Coronary artery (tissue), 2 donors: ENCODE measurements at regions not wholly inside any gene's neighbourhood (a gene's known extent, or its start where the extent isn't known, plus 50 kb on each side); places are given as distances from the start of the nearest gene placed in this dataset.

ENCODE experiments used
- DNase-seq: peaks from one replicate; pipeline ENCODE4 v3.0.0-alpha.2; 2017; ENCODE audit warnings: low spot score
- H3K27ac ChIP-seq, 2 donors: fragments of 200-600 bp; sonication (generic); one replicate each; pipeline ENCODE4 v1.5.1; 2016 to 2019
- H3K4me3 ChIP-seq: fragments of 200-600 bp; sonication (generic); 2 replicates; pipeline ENCODE4 v1.5.1; 2016; ENCODE audit warnings: mild to moderate bottlenecking, moderate library complexity
- CTCF ChIP-seq: fragments of 200-600 bp; sonication (generic); IDR thresholded peaks from one replicate; pipeline ENCODE4 v1.5.1; 2019; ENCODE audit warnings: antibody characterized with exemption

- DNase-seq: no peak
- no peak for TF ChIP-seq CTCF
- Histone ChIP-seq H3K4me3 (no peak overlapping the region), H3K27ac (no peak overlapping the region)
Measured at GRCh38 chr6:6978731-6979130, 129.0 kb upstream of the RREB1 start.

- no peak for DNase-seq
- TF ChIP-seq CTCF: no peak
- Histone ChIP-seq H3K27ac (no peak overlapping the region), H3K4me3 (no peak overlapping the region)
Measured at GRCh38 chr6:6980999-6981597, 126.7 kb upstream of the RREB1 start.

GRCh38 chr6:6981681-6982322, 126.0 kb upstream of the RREB1 start:
- no peak overlapping the region for H3K4me3 ChIP-seq
- H3K27ac ChIP-seq: no peak overlapping the region
- no peak for DNase-seq
- no peak for TF ChIP-seq CTCF

- H3K4me3 ChIP-seq: no peak overlapping the region
- H3K27ac ChIP-seq: no peak overlapping the region
- DNase-seq: no peak
- no peak for TF ChIP-seq CTCF
Measured at GRCh38 chr6:6982663-6983062, 125.1 kb upstream of the RREB1 start.

- DNase-seq: no peak
- no peak overlapping the region for H3K27ac ChIP-seq
- no peak overlapping the region for H3K4me3 ChIP-seq
- TF ChIP-seq CTCF: no peak
Measured at GRCh38 chr6:6984585-6985366, 123.0 kb upstream of the RREB1 start.

- H3K27ac ChIP-seq: no peak overlapping the region
- H3K4me3 ChIP-seq: no peak overlapping the region
- DNase-seq: no peak
- no peak for TF ChIP-seq CTCF
Measured at GRCh38 chr6:6986344-6986743, 121.4 kb upstream of the RREB1 start.
